H1 (cell line): ENCODE measurements at regions not wholly inside any gene's neighbourhood (a gene's known extent, or its start where the extent isn't known, plus 50 kb on each side); places are given as distances from the start of the nearest gene placed in this dataset.

Experiments used
- BRCA1 ChIP-seq: IDR thresholded peaks from 2 replicates; pipeline ENCODE4 v1.6.1; 2012; ENCODE audit warnings: low read depth, low read length, improper control_type of control experiment
- CBX5 ChIP-seq: fragments of 300-800, 300-1000 bp; sonication (generic); IDR thresholded peaks from 2 replicates; pipeline ENCODE4 v1.7.1; 2016; ENCODE audit warnings: antibody characterized with exemption, low read length, low read depth
- CHD7 ChIP-seq: fragments of 300-600 bp; sonication (generic); IDR thresholded peaks from 2 replicates; pipeline ENCODE4 v1.7.1; 2012; ENCODE audit warnings: low read length, moderate library complexity, mild to moderate bottlenecking, inconsistent platforms; ENCODE audit not compliant: insufficient replicate concordance
- CTBP2 ChIP-seq: IDR thresholded peaks from 2 replicates; pipeline ENCODE4 v1.7.0; 2011; ENCODE audit warnings: borderline replicate concordance, mild to moderate bottlenecking, moderate library complexity, mixed read lengths, low read length; ENCODE audit not compliant: insufficient read depth, insufficient read length
- E2F6 ChIP-seq: IDR thresholded peaks from 2 replicates; pipeline ENCODE4 v1.6.1; 2012; ENCODE audit warnings: inconsistent platforms
- EGR1 ChIP-seq: IDR thresholded peaks from 2 replicates; pipeline ENCODE4 v1.6.1; 2011; ENCODE audit warnings: low read depth, low read length, borderline replicate concordance
- JUN ChIP-seq: IDR thresholded peaks from 2 replicates; pipeline ENCODE4 v1.6.1; 2011; ENCODE audit warnings: low read depth, mild to moderate bottlenecking, improper control_type of control experiment, low read length
- NRF1 ChIP-seq: IDR thresholded peaks from 2 replicates; pipeline ENCODE4 v1.6.1; 2011; ENCODE audit warnings: mild to moderate bottlenecking, low read depth, low read length, improper control_type of control experiment
- RXRA ChIP-seq: IDR thresholded peaks from 2 replicates; pipeline ENCODE4 v1.6.1; 2011; ENCODE audit warnings: low read depth, mild to moderate bottlenecking, low read length, moderate library complexity; ENCODE audit not compliant: insufficient read depth
- SIN3A ChIP-seq, 2 experiments: IDR thresholded peaks in 1 of 2; conservative IDR thresholded peaks in 1 of 2; 2 replicates each; pipeline ENCODE4 v1.6.1; 2011 to 2012; ENCODE audit warnings: low read length in 2 of 2, improper control_type of control experiment in 1 of 2, low read depth in 1 of 2, mild to moderate bottlenecking in 1 of 2
- SIRT6 ChIP-seq: IDR thresholded peaks from one replicate; pipeline ENCODE4 v1.7.1; 2012; ENCODE audit warnings: low read length, inconsistent platforms
- SP1 ChIP-seq: IDR thresholded peaks from 2 replicates; pipeline ENCODE4 v1.6.1; 2011; ENCODE audit warnings: low read depth, low read length

- TF ChIP-seq CHD7 (no peak), JUN (no peak), CTBP2 (no peak), CBX5 (no peak), BRCA1 (no peak), RXRA (no peak), EGR1 (no peak), NRF1 (no peak), SIRT6 (no peak), E2F6 (no peak), SIN3A (conservative IDR thresholded peaks at IDR 0.05 in 1 of 2, IDR thresholded peaks at IDR 0.05 in 1 of 2; ENCODE audit: low read depth in 1 of 2, low read length in 2 of 2) (no peak), SP1 (no peak)
Measured at GRCh38 chr1:234985007-234985370, 143.6 kb downstream of the TOMM20 start (continued).
